Neutrophil (primary cell): ENCODE measurements at regions not wholly inside any gene's neighbourhood (a gene's known extent, or its start where the extent isn't known, plus 50 kb on each side); places are given as distances from the start of the nearest gene placed in this dataset.

Experiments used
- H3K27ac ChIP-seq: fragments of 200-600 bp; sonication (generic); 2 replicates; pipeline ENCODE4 v1.5.1; 2016; ENCODE audit warnings: mild to moderate bottlenecking, moderate library complexity
- H3K27me3 ChIP-seq: fragments of 200-600 bp; sonication (generic); 2 replicates; pipeline ENCODE4 v1.6.0; 2016; ENCODE audit warnings: mild to moderate bottlenecking
- H3K36me3 ChIP-seq: fragments of 200-600 bp; sonication (generic); 2 replicates; pipeline ENCODE4 v1.5.1; 2017
- H3K4me1 ChIP-seq, 2 experiments: fragments of 200-600 bp in 1 of 2; sonication (generic) in 1 of 2; 1 replicate in 1 of 2; 2 replicates in 1 of 2; pipeline versions ENCODE4 v1.5.1 to v1.6.1; 2013 to 2016; ENCODE audit warnings: low read depth in 1 of 2, low read length in 1 of 2, mild to moderate bottlenecking in 1 of 2, moderate library complexity in 1 of 2; ENCODE audit not compliant: control insufficient read depth in 1 of 2, insufficient read depth in 1 of 2
- H3K4me3 ChIP-seq, 2 experiments: fragments of 200-600 bp in 1 of 2; sonication (generic) in 1 of 2; 1 replicate in 1 of 2; 2 replicates in 1 of 2; pipeline ENCODE4 v1.5.1; 2013 to 2016; ENCODE audit warnings: low read depth in 1 of 2, low read length in 1 of 2, mild to moderate bottlenecking in 1 of 2, moderate library complexity in 1 of 2
- H3K9me3 ChIP-seq: fragments of 200-600 bp; sonication (generic); 2 replicates; pipeline ENCODE4 v1.5.1; 2016
- CTCF ChIP-seq: fragments of 200-600 bp; sonication (generic); IDR thresholded peaks from 2 replicates; pipeline ENCODE4 v1.5.1; 2016; ENCODE audit warnings: antibody characterized with exemption

DNA sequence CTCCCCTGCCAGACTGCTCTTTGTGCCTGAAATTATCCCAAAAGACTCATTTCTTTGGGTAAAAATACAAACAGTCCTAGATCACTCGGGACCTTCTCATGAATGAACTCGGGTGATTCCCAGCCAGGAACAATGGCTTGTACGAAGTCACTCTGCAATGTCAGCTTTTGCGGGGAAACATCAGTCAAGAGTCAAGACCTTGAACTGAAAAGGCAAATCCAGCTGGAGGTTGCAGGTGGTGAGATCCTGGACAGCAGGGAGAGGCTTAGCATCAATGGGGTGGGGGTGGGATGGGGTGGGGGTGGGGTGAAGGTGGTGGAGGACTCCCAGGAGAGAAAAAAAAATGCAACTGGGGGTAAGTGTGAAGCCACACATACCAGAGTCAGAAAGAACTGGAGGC lies 115.0 kb upstream of the SLC25A33 start:
- Histone ChIP-seq H3K4me1 (peaks cover 25 to 26% of the 10 kb centered on the region in 2 experiments), H3K4me3 (no peak overlapping the region), H3K9me3 (no peaks in the 10 kb centered on the region), H3K36me3 (no peaks in the 10 kb centered on the region), H3K27ac (no peak overlapping the region), H3K27me3 (peaks cover 38% of the 10 kb centered on the region)
- TF ChIP-seq CTCF, result no peak

- no peak overlapping the region for H3K27ac ChIP-seq
- H3K9me3 ChIP-seq, result no peaks in the 10 kb centered on the region
- peaks cover 38% of the 10 kb centered on the region for H3K27me3 ChIP-seq
- no peak for TF ChIP-seq CTCF
- no peaks in the 10 kb centered on the region for H3K36me3 ChIP-seq
- H3K4me3 ChIP-seq, result no peak overlapping the region
- peaks cover 28 to 30% of the 10 kb centered on the region in 2 experiments for H3K4me1 ChIP-seq
Measured at GRCh38 chr1:9425859-9426258, 113.4 kb upstream of the SLC25A33 start.

GRCh38 chr1:9426291-9426711 lies 113.0 kb upstream of the SLC25A33 start:
- Histone ChIP-seq H3K27ac (no peak overlapping the region), H3K4me3 (no peak overlapping the region)

DNA sequence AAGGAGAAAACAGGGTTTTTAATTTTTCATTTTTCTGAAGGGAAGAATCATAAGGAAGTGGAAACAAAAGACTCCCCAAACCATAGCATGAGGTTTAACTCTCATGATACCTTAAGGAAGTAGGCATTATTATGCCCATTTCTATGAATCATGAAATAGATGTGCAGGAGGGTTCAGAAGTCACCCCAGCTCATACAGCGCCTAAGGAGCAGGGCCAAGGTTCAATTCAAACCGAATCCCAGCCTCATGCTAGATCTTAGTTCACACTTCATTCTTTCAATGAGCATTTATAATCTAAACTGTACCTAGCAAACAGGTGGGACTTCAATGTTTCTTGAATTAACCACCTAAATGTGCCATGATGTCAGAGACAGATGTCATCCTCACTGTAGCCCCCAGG lies 111.9 kb upstream of the SLC25A33 start:
- no peak for TF ChIP-seq CTCF
- Histone ChIP-seq H3K4me3 (no peak overlapping the region), H3K4me1 (peaks cover 28 to 30% of the 10 kb centered on the region in 2 experiments), H3K36me3 (no peaks in the 10 kb centered on the region), H3K27me3 (peaks cover 24% of the 10 kb centered on the region), H3K9me3 (no peaks in the 10 kb centered on the region), H3K27ac (no peak overlapping the region)

More at GRCh38 chr1:9426291-9426711, 113.0 kb upstream of the SLC25A33 start:
- no peak for TF ChIP-seq CTCF
- Histone ChIP-seq H3K9me3 (no peaks in the 10 kb centered on the region), H3K27me3 (peaks cover 35% of the 10 kb centered on the region), H3K4me1 (peaks cover 28 to 30% of the 10 kb centered on the region in 2 experiments), H3K36me3 (no peaks in the 10 kb centered on the region)

DNA sequence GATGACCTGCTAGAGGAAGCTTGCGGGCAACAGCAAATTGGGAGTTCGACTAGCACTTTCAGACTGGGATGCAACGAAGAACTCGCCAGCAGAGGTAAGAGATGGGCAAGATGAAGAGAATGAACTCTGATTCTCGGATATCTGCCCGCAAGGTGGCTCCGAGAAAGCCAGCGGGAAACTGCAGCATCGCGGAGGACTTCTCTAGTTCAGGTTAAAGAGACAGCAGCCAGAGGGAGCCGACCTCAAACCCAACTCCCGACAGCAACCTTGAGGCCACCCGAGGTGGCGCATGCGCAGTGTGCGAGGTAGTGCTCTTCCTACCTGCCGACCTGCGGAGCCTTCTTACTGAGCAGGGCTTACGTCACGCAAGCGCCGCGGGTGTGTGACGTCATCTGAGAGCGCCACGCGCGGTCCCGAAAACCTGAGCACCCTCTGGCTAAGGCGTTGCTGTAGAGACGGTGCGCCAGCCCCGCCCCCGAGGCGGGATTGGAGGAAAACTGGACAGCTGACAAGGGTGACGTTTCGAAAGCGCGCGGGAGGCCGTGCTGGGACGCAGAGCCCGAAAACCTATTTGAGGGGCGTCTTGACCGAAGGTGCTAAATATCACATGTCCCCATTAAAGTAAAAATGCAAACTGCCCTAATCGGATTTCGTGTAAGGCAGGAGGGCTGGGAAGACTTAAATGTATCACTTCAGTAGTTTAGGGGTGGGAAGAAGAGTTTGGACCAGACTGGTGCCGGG lies 110.5 kb upstream of the SLC25A33 start:
- H3K27ac ChIP-seq, result peak overlapping the region; percentile 70
- peaks cover 28 to 30% of the 10 kb centered on the region in 2 experiments for H3K4me1 ChIP-seq
- H3K9me3 ChIP-seq, result no peaks in the 10 kb centered on the region
- TF ChIP-seq CTCF, result peak; percentile 48
- peak overlapping the region; percentile 66 to 89 for H3K4me3 ChIP-seq
- H3K27me3 ChIP-seq, result peaks cover 10% of the 10 kb centered on the region
- no peaks in the 10 kb centered on the region for H3K36me3 ChIP-seq
